ENCODE measurements at regions not wholly inside any gene's neighbourhood (a gene's known extent, or its start where the extent isn't known, plus 50 kb on each side); places are given as distances from the start of the nearest gene placed in this dataset.

DNA sequence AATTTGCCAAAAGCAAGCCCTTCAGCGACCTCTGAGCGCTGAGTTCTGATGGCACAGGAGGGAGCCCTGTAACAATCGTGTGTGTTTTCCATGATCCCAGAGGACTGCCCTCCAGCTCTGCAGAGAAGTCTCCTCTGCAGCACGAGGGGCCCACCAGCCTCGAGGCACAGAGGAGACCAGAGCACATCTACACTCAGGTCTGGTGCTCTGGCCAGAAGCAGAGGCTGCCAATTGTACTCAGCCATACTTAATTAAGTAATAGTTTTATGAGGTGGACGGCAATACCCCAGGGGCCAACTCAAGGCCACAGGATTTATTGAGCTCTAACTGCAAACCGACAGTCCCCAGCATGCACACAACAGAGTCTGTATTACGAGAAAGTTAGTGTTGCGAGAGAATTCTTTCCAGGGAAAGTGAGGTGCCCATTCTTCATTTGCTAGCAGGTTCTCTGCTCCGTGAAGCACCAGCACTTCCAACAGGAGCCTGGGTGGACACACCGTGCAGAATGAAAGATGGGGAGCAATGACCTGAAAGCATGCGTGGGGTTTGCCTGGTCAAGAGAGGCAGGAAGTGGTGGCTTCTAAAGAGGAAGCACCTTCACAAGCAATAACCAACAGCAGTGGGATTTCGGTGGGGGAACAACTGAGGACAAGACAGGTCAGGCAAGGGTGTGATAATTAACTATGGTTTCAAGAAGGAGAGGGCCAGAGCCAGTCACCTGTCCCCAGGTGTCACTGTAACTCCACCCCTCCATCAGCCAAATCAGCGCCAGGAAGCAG lies 92.8 kb upstream of the FOXC1 start:
- no peak for DNase-seq

- no peak for DNase-seq
Measured at GRCh38 chr6:1518855-1519254, 90.9 kb upstream of the FOXC1 start.

- peak; percentile 27 for DNase-seq
Measured at GRCh38 chr6:1519597-1519996, 90.1 kb upstream of the FOXC1 start.

- DNase-seq: no peak
Measured at GRCh38 chr6:1522779-1523178, 86.9 kb upstream of the FOXC1 start.

DNA sequence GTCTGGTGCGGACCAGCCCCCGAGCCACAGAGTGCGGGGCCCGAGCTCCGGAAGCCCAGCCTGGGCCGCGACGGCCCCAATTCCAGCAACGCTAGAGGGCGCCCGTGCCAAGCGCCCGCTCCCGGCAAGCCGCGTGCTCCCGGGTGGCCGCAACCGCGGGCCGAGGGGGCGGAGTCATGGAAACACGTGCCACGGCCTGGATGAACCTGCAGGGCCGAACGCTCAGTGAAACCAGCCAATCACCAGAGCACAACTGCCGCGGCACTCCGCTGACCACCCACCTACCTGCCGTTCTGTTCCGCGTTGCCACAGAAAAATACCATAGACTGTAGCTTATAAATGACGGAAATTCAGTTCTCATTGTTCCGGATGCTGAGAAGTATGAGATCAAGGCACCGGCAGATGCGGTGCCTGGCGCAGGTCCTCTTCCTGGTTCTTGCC lies 85.7 kb upstream of the FOXC1 start:
- peak; percentile 22 for DNase-seq

DNA sequence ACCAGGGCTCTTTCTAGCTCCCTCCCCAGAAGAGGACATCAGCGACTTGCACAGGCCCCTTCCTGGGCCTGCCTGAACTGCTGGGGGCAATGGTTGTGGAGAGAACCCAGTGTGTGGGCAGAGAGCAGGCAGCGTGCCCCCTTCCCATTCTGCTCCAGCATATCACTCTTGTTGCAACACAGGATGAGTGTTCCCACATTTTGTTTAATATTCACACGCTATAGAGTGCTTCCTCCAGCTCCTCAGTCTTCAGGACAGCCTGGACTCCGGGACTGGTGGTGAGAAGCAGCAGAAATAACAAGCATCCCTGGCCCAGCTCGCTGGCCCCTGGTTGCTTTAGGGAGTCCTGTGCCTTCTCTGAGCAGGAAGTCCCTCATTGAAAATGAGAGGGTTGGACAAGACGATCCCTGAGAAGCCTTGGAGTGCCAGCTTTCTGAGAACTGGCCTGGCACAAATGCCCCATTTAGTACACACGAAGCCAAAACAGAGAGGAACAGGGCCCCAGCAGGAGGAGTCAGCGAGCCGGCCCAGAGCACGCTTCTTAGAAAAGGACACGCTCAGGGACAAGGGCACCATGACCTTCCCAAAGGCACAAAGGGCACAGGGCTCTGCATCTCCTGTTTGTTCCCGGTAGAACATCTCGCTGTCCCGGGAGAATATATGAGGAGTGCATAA lies 84.2 kb upstream of the FOXC1 start:
- no peak for DNase-seq

DNA sequence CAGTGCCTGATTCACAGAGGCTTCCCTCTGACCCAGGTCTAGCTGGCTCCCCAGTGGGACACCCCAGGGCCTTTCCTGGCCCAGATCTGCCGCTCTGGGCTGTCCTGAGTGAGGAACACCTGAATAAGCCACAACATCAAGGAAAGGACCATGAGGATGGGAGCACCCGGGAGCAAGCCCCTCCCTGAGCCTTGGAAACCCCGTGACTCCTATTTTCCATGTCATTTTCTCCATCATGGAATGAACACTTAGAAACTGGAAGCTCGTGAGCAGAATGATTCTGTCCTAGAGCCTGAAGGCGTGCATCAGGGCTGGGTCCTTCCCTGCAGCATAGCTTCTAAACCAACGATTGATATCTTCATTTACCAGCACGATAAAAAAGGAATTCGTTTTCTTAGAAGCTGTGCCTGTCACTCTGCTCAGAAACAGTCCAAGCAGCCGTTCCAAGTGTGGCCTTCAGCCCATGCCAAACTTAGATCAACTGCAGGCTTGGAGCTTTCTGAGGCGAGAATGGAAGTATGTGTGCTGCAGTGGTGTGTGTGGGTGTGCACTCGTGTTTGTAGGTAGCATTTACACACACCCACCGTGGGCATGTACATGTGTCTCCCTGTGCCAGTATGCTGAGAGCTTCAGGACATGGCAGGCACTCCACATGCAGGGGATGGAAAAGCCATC lies 83.2 kb upstream of the FOXC1 start:
- no peak for DNase-seq

GRCh38 chr6:1527073-1527457 lies 82.7 kb upstream of the FOXC1 start:
- DNase-seq: peak; percentile 13

DNA sequence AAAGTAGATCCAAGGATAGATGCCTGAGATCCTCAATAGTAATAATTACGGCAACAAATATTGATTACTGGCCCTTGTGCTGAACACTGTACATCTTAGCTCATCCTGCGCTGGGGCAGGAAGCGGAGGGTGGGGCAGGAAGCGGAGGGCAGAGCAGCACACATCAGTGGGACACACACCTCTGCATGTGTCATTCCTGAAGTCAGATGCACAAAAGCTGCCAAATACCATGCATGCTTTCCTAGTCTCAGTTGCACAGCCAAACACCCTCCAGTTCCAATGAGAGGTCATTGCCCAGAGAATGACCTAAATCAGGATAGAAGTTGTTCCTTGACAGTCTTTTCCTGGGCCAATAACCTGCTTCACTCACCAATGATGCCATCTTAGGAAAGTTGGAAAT lies 74.4 kb upstream of the FOXC1 start:
- DNase-seq: no peak

DNA sequence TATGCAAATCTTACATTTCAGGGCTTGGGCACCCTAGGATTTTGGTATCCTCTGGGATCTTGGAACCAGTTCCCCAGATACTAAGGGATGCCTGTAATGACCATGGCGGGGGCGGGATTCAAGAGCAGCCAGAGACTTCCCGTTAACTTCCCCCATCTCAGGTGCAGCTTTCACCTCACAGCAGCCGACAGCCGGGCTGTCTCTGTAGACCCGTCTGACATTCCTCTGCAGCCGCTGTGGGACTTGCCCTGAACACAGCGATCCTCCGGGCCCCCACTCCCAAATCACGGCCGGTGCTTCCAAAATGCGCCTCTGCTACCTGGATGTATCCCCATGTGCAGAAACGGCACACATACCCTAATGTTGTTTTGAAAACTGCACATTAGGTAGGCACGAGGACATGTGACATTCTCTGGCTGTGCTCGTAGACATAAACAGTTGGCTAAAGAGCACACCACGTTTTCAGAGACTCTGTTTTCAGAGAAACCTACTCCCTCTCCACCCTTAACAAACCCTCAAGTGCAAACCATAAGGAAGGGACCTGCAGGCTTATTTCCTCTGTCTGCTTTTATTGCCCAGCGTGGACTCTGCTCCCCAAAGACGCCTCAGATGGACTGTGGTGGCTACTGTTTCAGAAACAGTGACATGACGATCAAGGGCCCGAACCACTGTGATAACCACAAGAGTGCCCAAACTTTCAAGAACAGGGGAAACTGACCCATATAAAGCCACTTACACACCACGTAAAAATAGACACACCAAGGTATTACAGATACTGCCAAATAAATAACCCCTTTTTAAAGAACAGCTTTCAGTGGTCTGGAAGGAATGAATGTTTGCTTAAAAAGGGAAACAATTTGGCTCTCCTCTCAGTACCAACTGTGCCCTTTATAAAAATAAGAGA lies 72.9 kb upstream of the FOXC1 start:
- DNase-seq: no peak

DNA sequence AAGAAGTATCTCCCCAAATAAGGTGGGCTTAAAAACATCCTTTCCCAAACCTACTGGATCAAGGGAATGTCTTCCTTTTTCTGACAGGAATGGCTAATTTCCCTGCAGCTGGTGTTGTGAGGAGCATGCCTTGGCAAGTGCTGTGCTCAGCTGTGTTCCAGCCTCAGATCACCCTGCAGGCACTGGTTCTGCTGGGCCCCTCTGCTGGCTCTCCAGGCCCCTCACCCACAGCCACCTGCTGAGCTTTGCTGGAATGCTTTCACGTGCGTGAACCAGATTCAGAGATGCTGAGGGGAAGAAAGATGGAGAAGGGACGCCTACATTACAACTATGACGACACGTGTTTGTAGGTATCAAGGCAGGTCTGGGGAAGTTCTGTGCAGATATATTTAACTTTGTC lies 71.3 kb upstream of the FOXC1 start:
- DNase-seq: no peak

DNA sequence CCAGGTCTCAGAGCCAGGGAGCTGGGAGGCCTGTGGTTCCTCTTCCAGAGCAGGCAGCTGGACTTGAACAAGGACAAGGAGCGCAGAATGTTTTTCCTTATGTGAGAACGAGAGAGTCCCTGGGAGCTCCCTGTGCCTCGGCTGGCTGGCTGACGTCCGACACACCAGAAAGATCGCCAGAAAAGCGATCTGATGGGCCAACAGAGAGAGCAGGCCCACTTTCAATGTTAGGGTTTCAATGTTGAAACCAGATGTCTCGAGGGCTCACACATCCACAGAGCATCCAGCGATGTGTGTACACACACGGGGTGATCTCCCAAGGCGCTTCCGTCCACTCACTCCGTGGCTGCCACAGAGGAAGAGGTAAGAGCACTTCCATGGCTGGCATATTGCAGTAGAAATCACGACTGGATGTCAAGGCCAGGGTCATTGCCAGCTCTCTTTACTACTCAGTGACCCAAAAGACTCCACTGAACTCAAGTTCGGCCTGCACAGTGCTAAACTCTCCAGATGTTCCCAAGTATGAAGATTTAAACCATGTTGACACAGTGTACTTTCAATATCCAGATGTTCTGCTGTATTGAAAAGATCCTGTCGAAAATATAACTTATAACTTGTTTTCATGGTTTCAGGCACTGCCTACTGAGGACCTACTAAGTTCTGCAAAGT lies 70.8 kb upstream of the FOXC1 start:
- DNase-seq: no peak

DNA sequence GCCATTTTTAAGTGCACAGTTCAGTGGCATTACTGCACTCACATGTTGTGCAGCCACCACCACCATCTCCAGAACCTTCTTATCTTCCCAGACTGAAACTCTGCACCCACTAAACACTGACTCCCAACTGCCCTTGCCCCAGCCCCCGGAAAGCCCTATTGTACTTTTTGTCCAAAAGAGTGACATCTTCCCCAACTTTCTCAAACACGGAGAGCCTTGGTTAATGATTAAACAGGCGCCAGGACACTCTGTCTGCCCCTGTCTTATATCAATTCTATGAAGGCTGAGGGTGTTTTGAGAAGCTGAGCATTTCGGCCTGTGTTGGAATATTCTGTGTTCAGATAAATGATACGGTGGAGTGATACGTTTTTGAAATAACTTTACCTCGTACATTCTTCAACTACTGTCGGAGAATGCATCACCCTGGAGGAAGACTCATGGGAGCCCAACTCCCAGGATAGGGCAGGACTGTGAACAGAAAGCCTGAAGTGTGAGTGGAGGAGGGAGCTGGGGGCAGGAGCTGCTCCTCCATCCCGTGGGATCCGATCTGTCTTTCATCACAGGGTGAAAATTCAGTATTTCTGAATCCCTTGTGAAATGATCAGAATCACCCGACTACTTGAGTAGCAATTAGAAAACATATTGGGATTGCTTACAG lies 68.7 kb upstream of the FOXC1 start:
- DNase-seq: no peak

- no peak for DNase-seq
Measured at GRCh38 chr6:1542335-1542734, 67.4 kb upstream of the FOXC1 start.

GRCh38 chr6:1542764-1543163 lies 67.0 kb upstream of the FOXC1 start:
- DNase-seq: no peak

DNA sequence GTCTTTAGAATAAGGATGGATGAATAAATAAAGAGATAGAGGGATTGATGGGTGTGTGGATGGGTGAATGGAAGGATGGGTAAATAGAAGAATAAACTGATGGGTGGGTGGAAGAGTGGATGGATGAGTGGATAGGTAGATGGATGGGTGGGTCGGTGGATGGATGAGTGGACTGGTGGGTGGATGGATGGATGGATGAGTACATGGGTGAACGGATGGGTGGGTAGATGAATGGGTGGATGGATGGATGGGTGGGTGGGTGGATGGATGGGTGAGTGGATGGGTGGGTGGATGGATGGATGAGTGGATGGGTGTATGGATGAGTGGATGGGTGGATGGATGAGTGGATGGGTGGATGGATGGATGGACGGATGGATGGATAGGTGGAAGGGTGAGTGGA lies 65.7 kb upstream of the FOXC1 start:
- DNase-seq: no peak

DNA sequence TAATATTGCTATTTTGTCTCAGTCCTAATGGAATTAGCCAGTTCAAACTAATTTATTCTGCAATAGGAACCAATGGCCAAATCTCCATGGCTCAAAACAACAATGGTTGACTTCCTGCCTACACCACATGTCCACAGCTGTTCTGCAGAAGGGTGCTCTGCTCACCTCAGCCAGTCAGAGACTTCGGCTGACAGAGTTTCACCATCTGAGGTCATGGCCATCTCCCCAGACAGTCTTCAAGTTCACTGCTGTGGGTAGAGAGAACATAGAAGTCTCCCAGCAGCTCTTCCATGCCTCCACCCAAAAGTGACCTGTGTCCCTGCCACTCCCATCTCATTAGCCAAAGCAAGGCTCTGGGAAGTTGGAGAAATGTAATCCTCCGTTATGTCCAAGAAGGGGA lies 65.1 kb upstream of the FOXC1 start:
- no peak for DNase-seq

GRCh38 chr6:1545654-1546053 lies 64.1 kb upstream of the FOXC1 start:
- no peak for DNase-seq

- DNase-seq: no peak
Measured at GRCh38 chr6:1547785-1548184, 61.9 kb upstream of the FOXC1 start.

GRCh38 chr6:1551249-1551648 lies 58.5 kb upstream of the FOXC1 start:
- DNase-seq: no peak

DNA sequence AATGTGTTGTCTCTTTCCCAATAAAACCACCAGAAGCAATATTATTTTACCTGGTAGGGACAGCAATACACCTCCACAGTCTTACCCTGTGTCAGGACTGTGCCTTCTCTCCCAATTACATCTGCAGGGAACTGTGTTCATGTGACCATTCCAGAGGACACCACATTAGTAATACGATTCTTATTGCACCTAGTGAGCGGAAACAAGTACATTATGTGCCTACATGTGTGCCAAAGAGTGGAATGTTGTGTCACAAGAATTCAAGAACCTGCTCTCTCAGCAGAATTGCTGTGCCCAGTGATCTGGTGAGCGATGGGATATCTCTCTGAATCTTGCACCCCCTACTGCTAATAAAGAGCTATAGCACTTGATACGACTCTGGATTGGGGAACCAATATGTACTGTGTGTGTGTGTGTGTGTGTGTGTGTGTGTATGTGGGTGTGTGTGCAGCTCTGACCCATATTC lies 57.4 kb upstream of the FOXC1 start:
- peak; percentile 43 for DNase-seq

GRCh38 chr6:1553562-1554083 lies 56.1 kb upstream of the FOXC1 start:
- peak; percentile 44 for DNase-seq
